KMS-11 (cell line): ENCODE measurements at regions not wholly inside any gene's neighbourhood (a gene's known extent, or its start where the extent isn't known, plus 50 kb on each side); places are given as distances from the start of the nearest gene placed in this dataset.

Source experiments
- H2AFZ ChIP-seq: fragments of 200-600 bp; sonication (generic); 2 replicates; pipeline ENCODE4 v1.6.1; 2016; ENCODE audit warnings: antibody characterized with exemption, mixed run types, low read depth
- H3K27ac ChIP-seq: fragments of 200-600 bp; sonication (generic); 2 replicates; pipeline ENCODE4 v1.6.1; 2016; ENCODE audit warnings: mild to moderate bottlenecking, mixed run types
- H3K27me3 ChIP-seq: fragments of 200-600 bp; sonication (generic); 2 replicates; pipeline ENCODE4 v1.6.1; 2017; ENCODE audit warnings: mild to moderate bottlenecking, low read depth, mixed run types, moderate library complexity; ENCODE audit not compliant: insufficient read depth
- H3K36me3 ChIP-seq: fragments of 200-600 bp; sonication (generic); 2 replicates; pipeline ENCODE4 v1.6.1; 2017; ENCODE audit warnings: mild to moderate bottlenecking, mixed run types; ENCODE audit not compliant: insufficient read depth
- H3K4me1 ChIP-seq: fragments of 200-600 bp; sonication (generic); 2 replicates; pipeline ENCODE4 v1.6.1; 2016; ENCODE audit warnings: mild to moderate bottlenecking, low read depth, mixed run types; ENCODE audit not compliant: poor library complexity, severe bottlenecking
- H3K4me2 ChIP-seq: fragments of 200-600 bp; sonication (generic); 2 replicates; pipeline ENCODE4 v1.7.0; 2016; ENCODE audit warnings: mild to moderate bottlenecking, mixed run types
- H3K4me3 ChIP-seq: fragments of 200-600 bp; sonication (generic); IDR thresholded peaks from 2 replicates; pipeline ENCODE4 v1.6.1; 2017; ENCODE audit warnings: low read depth, low read length, mixed read lengths; ENCODE audit not compliant: insufficient read depth
- H3K79me2 ChIP-seq: fragments of 200-600 bp; sonication (generic); 2 replicates; pipeline ENCODE4 v1.6.1; 2016; ENCODE audit warnings: low read depth, mixed run types; ENCODE audit not compliant: insufficient read depth
- H3K9ac ChIP-seq: fragments of 200-600 bp; sonication (generic); 2 replicates; pipeline ENCODE4 v1.6.1; 2016; ENCODE audit warnings: mild to moderate bottlenecking, mixed run types
- H4K20me1 ChIP-seq: fragments of 200-600 bp; sonication (generic); 2 replicates; pipeline ENCODE4 v1.6.1; 2016; ENCODE audit warnings: mild to moderate bottlenecking, mixed run types; ENCODE audit not compliant: insufficient read depth
- CTCF ChIP-seq: fragments of 200-600 bp; sonication (generic); conservative IDR thresholded peaks from 2 replicates; pipeline ENCODE4 v1.6.1; 2017; ENCODE audit warnings: low read depth, mild to moderate bottlenecking, antibody characterized with exemption, low read length, moderate library complexity, mixed read lengths

GRCh38 chr4:183852910-183853547 lies 52.1 kb upstream of the STOX2 start:
- H4K20me1 ChIP-seq: no peaks in the 10 kb centered on the region
- H2AFZ ChIP-seq: no peak overlapping the region
- H3K36me3 ChIP-seq: no peaks in the 10 kb centered on the region
- no peak for TF ChIP-seq CTCF
- H3K9ac ChIP-seq: no peak overlapping the region
- no peak overlapping the region for H3K4me3 ChIP-seq
- H3K4me1 ChIP-seq: no peaks in the 10 kb centered on the region
- H3K27ac ChIP-seq: no peak overlapping the region
- no peaks in the 10 kb centered on the region for H3K27me3 ChIP-seq
- no peaks in the 10 kb centered on the region for H3K79me2 ChIP-seq
- no peak overlapping the region for H3K4me2 ChIP-seq

DNA sequence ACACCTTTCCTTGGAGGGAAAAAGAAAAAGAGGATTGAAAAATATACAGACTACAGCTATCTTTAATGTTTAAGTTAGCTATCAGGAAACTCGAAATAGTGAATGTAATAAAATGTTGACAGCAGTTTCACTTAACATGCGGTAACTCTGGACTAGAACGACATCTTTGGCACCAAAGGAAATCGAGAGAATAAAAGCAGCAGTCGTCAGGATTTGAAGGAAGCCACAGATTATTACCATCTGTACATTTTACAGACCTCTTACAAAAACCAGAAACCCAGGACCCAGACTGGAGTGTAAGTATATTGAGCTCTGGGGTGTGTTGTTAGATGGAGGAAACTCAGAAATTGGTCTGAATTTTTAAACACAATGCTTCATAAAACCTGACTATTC lies 51.6 kb upstream of the STOX2 start:
- Histone ChIP-seq H4K20me1 (no peaks in the 10 kb centered on the region), H3K4me3 (no peak overlapping the region), H2AFZ (no peak overlapping the region), H3K9ac (no peak overlapping the region), H3K36me3 (no peaks in the 10 kb centered on the region), H3K27ac (no peak overlapping the region), H3K4me1 (no peaks in the 10 kb centered on the region), H3K27me3 (no peaks in the 10 kb centered on the region), H3K4me2 (no peak overlapping the region), H3K79me2 (no peaks in the 10 kb centered on the region)
- no peak for TF ChIP-seq CTCF
